ENCODE measurements at regions not wholly inside any gene's neighbourhood (a gene's known extent, or its start where the extent isn't known, plus 50 kb on each side); places are given as distances from the start of the nearest gene placed in this dataset.

DNA sequence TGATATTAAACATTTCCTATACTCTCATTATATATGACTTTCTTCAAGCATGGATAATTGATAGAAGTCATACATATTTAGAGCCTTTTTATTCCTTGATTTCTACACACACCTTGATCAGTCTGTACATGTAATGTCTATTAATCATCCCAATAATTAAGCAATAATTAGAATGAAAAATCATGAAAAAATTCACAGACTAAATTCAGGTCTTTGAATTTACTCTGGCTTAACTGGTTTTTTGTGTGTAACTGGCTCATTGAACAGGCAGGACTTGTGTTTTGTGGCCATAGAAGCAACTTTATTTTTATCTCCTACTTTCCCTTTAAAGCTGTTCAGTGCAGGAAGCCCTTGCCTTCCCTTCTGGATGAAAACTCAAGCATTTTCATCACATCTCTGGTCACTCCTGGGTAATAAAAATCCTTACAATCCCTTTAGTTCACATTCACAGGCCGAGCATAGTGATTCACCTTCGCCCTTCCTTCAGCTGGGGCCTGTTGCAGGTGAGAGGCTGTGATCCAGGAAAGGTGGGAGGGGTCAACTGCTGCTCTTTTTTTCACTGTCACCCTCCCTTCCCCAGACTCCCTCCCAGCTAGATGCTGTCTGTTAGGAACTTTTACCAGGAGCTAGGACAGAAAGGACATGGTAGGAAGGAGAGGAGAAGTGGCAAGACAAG lies 58.0 kb upstream of the ITSN2 start:
- H3K27ac ChIP-seq (ENCODE audit: insufficient read depth in 1 of 2, low read depth in 1 of 2, low read length in 2 of 2, poor library complexity in 1 of 2, severe bottlenecking in 2 of 2), result no peak overlapping the region
- peaks cover 0 to 5% (median 0%) of the 10 kb centered on the region in 5 experiments for H3K9me3 ChIP-seq (ENCODE audit: control extremely low read depth in 1 of 5, control insufficient read depth in 4 of 5, insufficient read depth in 2 of 5, low read depth in 1 of 5, low read length in 4 of 5)
- H3K4me3 ChIP-seq (ENCODE audit: control insufficient read depth in 1 of 7, extremely low read depth in 1 of 7, insufficient read depth in 4 of 7, low read depth in 2 of 7, low read length in 6 of 7), result no peak overlapping the region
- WGBS (ENCODE audit: insufficient coverage), result 90% methylated on average over 2 of the region's 2 CpGs
- POLR2A ChIA-PET, result no interaction called here
- H3K27me3 ChIP-seq (replicated peaks in 2 of 5; ENCODE audit: control insufficient read depth in 4 of 5, insufficient read depth in 5 of 5, low read length in 4 of 5), result no peaks in the 10 kb centered on the region
- CTCF ChIA-PET, result interaction anchor here (0.7 to 7.7 kb wide), 3 partner anchors 8 to 408 kb away, joined by 4 to 62 read pairs (median 4); no protein-coding TSS in a partner anchor
- no peaks in the 10 kb centered on the region for H3K4me1 ChIP-seq (ENCODE audit: control extremely low read depth in 1 of 4, control insufficient read depth in 4 of 4, insufficient read depth in 4 of 4, low read length in 3 of 4)
- no peaks in the 10 kb centered on the region for H3K36me3 ChIP-seq (ENCODE audit: control insufficient read depth in 4 of 4, insufficient read depth in 4 of 4, low read length in 3 of 4)
- no peak for DNase-seq

GRCh38 chr2:24412812-24413211 lies 52.5 kb upstream of the ITSN2 start:
- Histone ChIP-seq H3K27me3 (replicated peaks in 2 of 5; ENCODE audit: control insufficient read depth in 4 of 5, insufficient read depth in 5 of 5, low read length in 4 of 5) (no peaks in the 10 kb centered on the region), H3K9me3 (ENCODE audit: control extremely low read depth in 1 of 5, control insufficient read depth in 4 of 5, insufficient read depth in 2 of 5, low read depth in 1 of 5, low read length in 4 of 5) (no peaks in the 10 kb centered on the region), H3K36me3 (ENCODE audit: control insufficient read depth in 4 of 4, insufficient read depth in 4 of 4, low read length in 3 of 4) (no peaks in the 10 kb centered on the region), H3K4me1 (ENCODE audit: control extremely low read depth in 1 of 4, control insufficient read depth in 4 of 4, insufficient read depth in 4 of 4, low read length in 3 of 4) (no peaks in the 10 kb centered on the region), H3K27ac (ENCODE audit: insufficient read depth in 1 of 2, low read depth in 1 of 2, low read length in 2 of 2, poor library complexity in 1 of 2, severe bottlenecking in 2 of 2) (no peak overlapping the region), H3K4me3 (ENCODE audit: control insufficient read depth in 1 of 7, extremely low read depth in 1 of 7, insufficient read depth in 4 of 7, low read depth in 2 of 7, low read length in 6 of 7) (no peak overlapping the region)
- CTCF ChIA-PET, result interaction anchor here (0.9 to 2.5 kb wide), 5 partner anchors 10 to 593 kb away, joined by 3 to 8 read pairs (median 3); no protein-coding TSS in a partner anchor
- POLR2A ChIA-PET, result interaction anchor here (0.5 kb wide), 1 partner anchor 434 kb away, joined by 3 read pairs; no protein-coding TSS in a partner anchor
- WGBS (ENCODE audit: insufficient coverage), result 100% methylated on average over 1 of the region's 3 CpGs
- no peak for DNase-seq

DNA sequence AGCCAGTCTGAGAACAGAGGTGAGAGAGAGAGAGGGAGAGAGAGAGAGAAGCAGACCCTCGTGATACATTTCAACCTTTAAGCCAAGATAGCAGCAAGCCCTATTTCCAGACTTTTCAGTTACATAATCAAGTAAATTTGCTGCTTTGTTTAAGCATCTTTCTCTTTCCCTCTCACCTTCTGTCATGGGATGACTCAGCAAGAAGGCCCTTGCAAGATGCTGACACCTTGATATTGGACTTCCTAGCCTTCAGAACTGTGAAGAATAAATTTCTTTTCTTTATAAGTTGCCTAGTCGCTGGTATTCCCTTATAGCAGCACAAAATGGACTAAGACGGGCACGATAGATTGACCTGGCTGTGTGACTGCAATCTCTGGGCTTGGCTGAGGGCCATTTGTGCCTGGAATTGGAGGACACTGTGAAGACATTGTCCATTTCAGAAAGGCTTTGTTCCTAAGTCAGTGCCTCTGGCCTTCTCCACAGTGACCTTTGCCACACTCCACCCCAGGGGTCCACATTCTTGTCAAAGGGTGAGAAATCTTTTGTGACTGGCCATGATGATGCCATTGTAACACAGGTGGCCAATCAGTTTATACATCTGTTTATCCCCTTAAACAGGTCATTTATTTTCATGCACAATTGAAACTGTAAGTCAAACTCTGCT lies 51.3 kb upstream of the ITSN2 start:
- H3K9me3 ChIP-seq (ENCODE audit: control extremely low read depth in 1 of 5, control insufficient read depth in 4 of 5, insufficient read depth in 2 of 5, low read depth in 1 of 5, low read length in 4 of 5), result no peaks in the 10 kb centered on the region
- no peaks in the 10 kb centered on the region for H3K4me1 ChIP-seq (ENCODE audit: control extremely low read depth in 1 of 4, control insufficient read depth in 4 of 4, insufficient read depth in 4 of 4, low read length in 3 of 4)
- 97% methylated on average over 3 of the region's 4 CpGs for WGBS (ENCODE audit: insufficient coverage)
- ChIA-PET CTCF (interaction anchor here (0.9 to 5.3 kb wide), 8 partner anchors 10 to 818 kb away, joined by 3 to 92 read pairs (median 4); no protein-coding TSS in a partner anchor), POLR2A (no interaction called here)
- no peaks in the 10 kb centered on the region for H3K36me3 ChIP-seq (ENCODE audit: control insufficient read depth in 4 of 4, insufficient read depth in 4 of 4, low read length in 3 of 4)
- no peak overlapping the region for H3K4me3 ChIP-seq (ENCODE audit: control insufficient read depth in 1 of 7, extremely low read depth in 1 of 7, insufficient read depth in 4 of 7, low read depth in 2 of 7, low read length in 6 of 7)
- H3K27ac ChIP-seq (ENCODE audit: insufficient read depth in 1 of 2, low read depth in 1 of 2, low read length in 2 of 2, poor library complexity in 1 of 2, severe bottlenecking in 2 of 2), result no peak overlapping the region
- DNase-seq, result peak in 1 of 3 donors; percentile 33
- H3K27me3 ChIP-seq (replicated peaks in 2 of 5; ENCODE audit: control insufficient read depth in 4 of 5, insufficient read depth in 5 of 5, low read length in 4 of 5), result no peaks in the 10 kb centered on the region

GRCh38 chr2:24410976-24411375 lies 50.6 kb upstream of the ITSN2 start:
- ChIA-PET POLR2A (interaction anchor here (0.6 to 1.0 kb wide), 2 partner anchors 98 to 416 kb away, joined by 3 read pairs; no protein-coding TSS in a partner anchor), CTCF (interaction anchor here (0.9 to 5.3 kb wide), 11 partner anchors 7 to 819 kb away, joined by 3 to 92 read pairs (median 4); no protein-coding TSS in a partner anchor)
- Histone ChIP-seq H3K27me3 (replicated peaks in 2 of 5; ENCODE audit: control insufficient read depth in 4 of 5, insufficient read depth in 5 of 5, low read length in 4 of 5) (no peaks in the 10 kb centered on the region), H3K4me3 (ENCODE audit: control insufficient read depth in 1 of 7, extremely low read depth in 1 of 7, insufficient read depth in 4 of 7, low read depth in 2 of 7, low read length in 6 of 7) (no peak overlapping the region), H3K27ac (ENCODE audit: insufficient read depth in 1 of 2, low read depth in 1 of 2, low read length in 2 of 2, poor library complexity in 1 of 2, severe bottlenecking in 2 of 2) (no peak overlapping the region), H3K36me3 (ENCODE audit: control insufficient read depth in 4 of 4, insufficient read depth in 4 of 4, low read length in 3 of 4) (no peaks in the 10 kb centered on the region), H3K4me1 (ENCODE audit: control extremely low read depth in 1 of 4, control insufficient read depth in 4 of 4, insufficient read depth in 4 of 4, low read length in 3 of 4) (no peaks in the 10 kb centered on the region), H3K9me3 (ENCODE audit: control extremely low read depth in 1 of 5, control insufficient read depth in 4 of 5, insufficient read depth in 2 of 5, low read depth in 1 of 5, low read length in 4 of 5) (no peaks in the 10 kb centered on the region)
- no peak for DNase-seq
- WGBS (ENCODE audit: insufficient coverage), result 95% methylated on average over 2 of the region's 2 CpGs

DNA sequence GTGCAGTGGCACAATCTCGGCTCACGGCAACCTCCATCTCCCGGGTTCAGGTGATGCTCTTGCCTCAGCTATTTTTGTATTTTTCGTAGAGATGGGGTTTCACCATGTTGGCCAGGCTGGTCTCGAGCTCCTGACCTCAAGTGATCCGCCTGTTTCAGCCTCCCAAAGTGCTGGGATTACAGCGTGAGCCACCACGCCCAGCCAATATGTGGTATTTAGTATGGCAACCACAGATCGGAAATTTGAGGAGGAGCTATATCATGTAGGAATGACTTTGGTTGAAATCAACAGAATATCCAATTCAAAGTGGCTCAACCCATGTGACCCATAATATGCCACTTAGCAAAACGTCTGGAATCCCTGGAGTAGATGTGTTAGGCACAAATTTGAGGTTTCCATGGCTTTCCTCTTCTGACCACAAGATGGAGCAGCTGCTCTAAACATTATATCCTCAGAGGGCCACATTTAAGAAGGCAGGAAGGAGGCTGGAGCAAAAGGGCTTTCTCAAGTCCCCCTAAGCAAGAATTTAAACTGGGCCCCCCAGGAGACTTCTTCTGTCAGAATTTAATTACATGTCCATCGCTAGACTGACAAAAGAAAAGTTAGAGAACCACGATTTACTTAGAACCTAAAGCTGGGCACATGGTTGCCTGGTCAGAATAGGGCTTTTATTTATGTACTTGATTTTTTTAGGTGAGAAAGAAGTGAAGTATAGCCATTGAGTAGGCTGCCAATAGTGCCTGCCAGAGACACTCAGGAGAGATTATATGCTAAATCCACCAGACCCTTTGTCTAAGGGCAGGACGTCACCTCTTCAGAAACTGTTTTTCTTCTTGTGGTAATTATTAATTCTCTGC lies 49.6 kb upstream of the ITSN2 start:
- Histone ChIP-seq H3K4me3 (ENCODE audit: control insufficient read depth in 1 of 7, extremely low read depth in 1 of 7, insufficient read depth in 4 of 7, low read depth in 2 of 7, low read length in 6 of 7) (no peak overlapping the region), H3K36me3 (ENCODE audit: control insufficient read depth in 4 of 4, insufficient read depth in 4 of 4, low read length in 3 of 4) (no peaks in the 10 kb centered on the region), H3K4me1 (ENCODE audit: control extremely low read depth in 1 of 4, control insufficient read depth in 4 of 4, insufficient read depth in 4 of 4, low read length in 3 of 4) (no peaks in the 10 kb centered on the region), H3K27ac (ENCODE audit: insufficient read depth in 1 of 2, low read depth in 1 of 2, low read length in 2 of 2, poor library complexity in 1 of 2, severe bottlenecking in 2 of 2) (no peak overlapping the region), H3K27me3 (replicated peaks in 2 of 5; ENCODE audit: control insufficient read depth in 4 of 5, insufficient read depth in 5 of 5, low read length in 4 of 5) (no peaks in the 10 kb centered on the region), H3K9me3 (ENCODE audit: control extremely low read depth in 1 of 5, control insufficient read depth in 4 of 5, insufficient read depth in 2 of 5, low read depth in 1 of 5, low read length in 4 of 5) (no peaks in the 10 kb centered on the region)
- ChIA-PET POLR2A (interaction anchor here (1.0 kb wide), 1 partner anchor 417 kb away, joined by 3 read pairs; no protein-coding TSS in a partner anchor), CTCF (interaction anchor here (0.6 to 5.3 kb wide), 22 partner anchors 9 to 718 kb away, joined by 3 to 92 read pairs (median 3); no protein-coding TSS in a partner anchor)
- 43% methylated on average over 10 of the region's 13 CpGs for WGBS (ENCODE audit: insufficient coverage)
- peak; percentile 60 to 78 (median 71) for DNase-seq

Data from common myeloid progenitor, CD34-positive (primary cell).